Naive thymus-derived CD4-positive, alpha-beta T cell (primary cell): ENCODE measurements at regions not wholly inside any gene's neighbourhood (a gene's known extent, or its start where the extent isn't known, plus 50 kb on each side); places are given as distances from the start of the nearest gene placed in this dataset.

Source experiments
- ATAC-seq: fragments of 150-1000 bp; cut with Tn5 transposase; 2 replicates; pipeline ENCODE4 v1.10.0; 2021; ENCODE audit warnings: mild to moderate bottlenecking, moderate library complexity
- CTCF ChIA-PET: fragments of 350-600 bp; sonication (Branson Sonifier 250); formaldehyde crosslinking; loops from one replicate; lab custom pipeline; 2021; ENCODE audit warnings: antibody characterized with exemption; lab: Charles Lee
- POLR2A ChIA-PET: fragments of 350-600 bp; sonication (Branson Sonifier 250); formaldehyde crosslinking; loops from one replicate; lab custom pipeline; 2021; ENCODE audit warnings: antibody characterized with exemption, inconsistent platforms; lab: Charles Lee
- DNase-seq, 9 donors: peaks; one replicate each; pipeline versions ENCODE4 v3.0.0 to v3.0.0-alpha.2; 2020 to 2022; ENCODE audit warnings: mixed read lengths in 1 of 9
- H3K27ac ChIP-seq: one replicate; pipeline ENCODE4 v1.7.0; 2013; ENCODE audit warnings: mild to moderate bottlenecking, low read depth, low read length, moderate library complexity
- H3K27me3 ChIP-seq, 2 donors: one replicate each; pipeline ENCODE4 v1.7.0; 2013; ENCODE audit warnings: low read length in 2 of 2, mild to moderate bottlenecking in 2 of 2, moderate library complexity in 2 of 2; ENCODE audit not compliant: control insufficient read depth in 2 of 2, insufficient read depth in 2 of 2
- H3K36me3 ChIP-seq, 3 experiments: 1 replicate in 2 of 3; 2 replicates in 1 of 3; pipeline ENCODE4 v1.7.0; 2013; ENCODE audit warnings: low read length in 3 of 3, mild to moderate bottlenecking in 3 of 3, moderate library complexity in 1 of 3; ENCODE audit not compliant: insufficient read depth in 3 of 3, control insufficient read depth in 2 of 3
- H3K4me1 ChIP-seq, 2 donors: one replicate each; pipeline ENCODE4 v1.7.0; 2013; ENCODE audit warnings: low read length in 2 of 2, mild to moderate bottlenecking in 2 of 2, moderate library complexity in 1 of 2; ENCODE audit not compliant: control insufficient read depth in 2 of 2, insufficient read depth in 2 of 2
- H3K4me3 ChIP-seq: 2 replicates; pipeline ENCODE4 v1.7.0; 2013; ENCODE audit warnings: mild to moderate bottlenecking, low read length
- H3K9me3 ChIP-seq, 3 experiments: 1 replicate in 2 of 3; 2 replicates in 1 of 3; pipeline ENCODE4 v1.7.0; 2013; ENCODE audit warnings: low read length in 3 of 3; ENCODE audit not compliant: control insufficient read depth in 2 of 3
- H3K27ac Mint-ChIP-seq, 9 donors: one replicate each; pipeline ENCODE4 v1.8.0; 2020 to 2022; ENCODE audit warnings: mixed read lengths in 9 of 9, mild to moderate bottlenecking in 8 of 9, moderate library complexity in 5 of 9, inconsistent platforms in 2 of 9
- H3K27me3 Mint-ChIP-seq, 5 donors: one replicate each; pipeline ENCODE4 v1.8.0; 2021 to 2022; ENCODE audit warnings: mixed read lengths in 5 of 5, mild to moderate bottlenecking in 1 of 5
- H3K36me3 Mint-ChIP-seq, 5 donors: one replicate each; pipeline ENCODE4 v1.8.0; 2020 to 2022; ENCODE audit warnings: mixed read lengths in 5 of 5, mild to moderate bottlenecking in 3 of 5, inconsistent platforms in 1 of 5
- H3K4me1 Mint-ChIP-seq, 7 donors: one replicate each; pipeline ENCODE4 v1.8.0; 2020 to 2022; ENCODE audit warnings: mixed read lengths in 7 of 7, mild to moderate bottlenecking in 3 of 7, inconsistent platforms in 1 of 7
- H3K4me3 Mint-ChIP-seq, 10 donors: one replicate each; pipeline ENCODE4 v1.8.0; 2020 to 2022; ENCODE audit warnings: mild to moderate bottlenecking in 10 of 10, mixed read lengths in 10 of 10, moderate library complexity in 6 of 10, inconsistent platforms in 2 of 10
- H3K9me3 Mint-ChIP-seq, 11 donors: one replicate each; pipeline ENCODE4 v1.8.0; 2020 to 2022; ENCODE audit warnings: mixed read lengths in 11 of 11, mild to moderate bottlenecking in 4 of 11, inconsistent platforms in 1 of 11, moderate library complexity in 1 of 11
- intact Hi-C, 2 donors: fragments of 100-400 bp; cut with micrococcal nuclease; formaldehyde crosslinking; loops; one replicate each; pipeline ENCODE4 v1.15.1; 2023

DNA sequence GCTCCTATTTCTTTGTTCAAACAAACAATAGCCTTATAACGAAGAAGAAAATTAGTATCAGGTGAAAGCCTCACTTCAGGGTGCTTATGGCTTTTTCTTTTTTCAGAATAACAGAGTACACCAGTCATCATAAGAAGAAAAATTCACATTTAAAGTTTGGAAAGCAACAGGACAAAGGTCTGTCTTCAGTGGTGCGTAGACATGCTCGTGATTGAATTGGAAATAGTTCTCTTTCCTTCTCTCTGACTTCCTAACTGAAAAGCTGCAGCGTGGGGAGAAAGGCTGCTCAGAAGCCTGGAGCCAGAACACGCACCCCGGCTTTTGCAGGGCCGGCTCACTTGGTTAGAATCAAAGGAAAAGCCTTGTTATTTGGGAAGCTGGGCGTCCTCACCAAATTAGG lies 127.6 kb upstream of the ZNF516 start:
- peaks cover 4 to 26% (median 17%) of the 10 kb centered on the region in 7 donors for H3K4me1 Mint-ChIP-seq
- no peak overlapping the region for H3K27ac Mint-ChIP-seq
- Histone ChIP-seq H3K4me1 (no peaks in the 10 kb centered on the region), H3K9me3 (no peaks in the 10 kb centered on the region), H3K27ac (no peak overlapping the region), H3K4me3 (no peak overlapping the region), H3K27me3 (no peaks in the 10 kb centered on the region), H3K36me3 (no peaks in the 10 kb centered on the region)
- intact Hi-C loops, result no loop called here
- no peaks in the 10 kb centered on the region for H3K36me3 Mint-ChIP-seq
- ChIA-PET POLR2A (no interaction called here), CTCF (no interaction called here)
- peaks cover 0 to 48% (median 17%) of the 10 kb centered on the region in 5 donors for H3K27me3 Mint-ChIP-seq
- no peak for ATAC-seq
- no peak for DNase-seq
- no peaks in the 10 kb centered on the region for H3K9me3 Mint-ChIP-seq
- no peak overlapping the region for H3K4me3 Mint-ChIP-seq

DNA sequence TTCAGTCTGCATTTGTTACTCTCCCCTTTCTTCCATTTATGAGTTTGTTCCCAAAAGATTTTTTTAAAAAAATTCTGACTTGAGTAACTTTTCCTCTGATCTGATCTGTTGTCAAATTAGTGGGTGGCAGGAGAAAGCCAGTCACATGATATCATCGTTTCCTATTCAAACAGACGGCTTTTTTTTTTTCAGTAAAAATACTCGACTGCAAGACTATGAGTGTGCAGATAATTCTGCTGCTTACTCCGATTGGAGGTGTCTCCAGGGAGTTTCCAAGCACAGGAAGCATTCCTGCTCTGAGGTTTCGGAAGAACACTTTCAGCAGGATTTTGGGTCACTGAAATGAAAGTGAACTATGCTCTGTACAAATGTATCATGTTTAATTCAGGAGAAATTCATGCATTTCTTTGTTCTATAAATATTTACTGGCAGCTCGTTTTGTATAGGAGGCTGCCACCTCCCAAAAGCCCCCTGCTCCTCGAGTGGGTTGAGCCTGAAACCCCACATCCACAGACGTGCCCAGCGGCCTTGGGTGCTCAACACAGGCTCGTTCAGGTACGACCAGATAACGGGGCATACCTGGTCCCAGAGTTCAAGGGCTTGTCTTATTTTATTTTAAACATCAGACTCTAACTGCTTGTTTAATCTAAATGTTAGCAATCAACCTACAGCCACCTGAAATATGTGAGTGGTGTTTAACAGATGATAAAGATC lies 126.9 kb upstream of the ZNF516 start:
- DNase-seq (no peak), ATAC-seq (no peak)
- ChIA-PET POLR2A (no interaction called here), CTCF (interaction anchor here (0.6 kb wide), 1 partner anchor 40 kb away, joined by 3 read pairs; no protein-coding TSS in a partner anchor)
- Mint-ChIP-seq H3K27me3 (peaks cover 0 to 46% (median 17%) of the 10 kb centered on the region in 5 donors), H3K27ac (no peak overlapping the region), H3K36me3 (no peaks in the 10 kb centered on the region), H3K4me3 (peak overlapping the region in 3 of 10 donors; percentile 16 to 73 (median 29)), H3K9me3 (no peaks in the 10 kb centered on the region), H3K4me1 (peaks cover 4 to 26% (median 17%) of the 10 kb centered on the region in 7 donors)
- Histone ChIP-seq H3K27ac (no peak overlapping the region), H3K27me3 (no peaks in the 10 kb centered on the region), H3K4me1 (no peaks in the 10 kb centered on the region), H3K4me3 (no peak overlapping the region), H3K9me3 (no peaks in the 10 kb centered on the region), H3K36me3 (no peaks in the 10 kb centered on the region)
- intact Hi-C loops, result loop anchor here in 1 of 2 donors (2.0 kb wide), 1 partner anchor 215 kb away; no protein-coding TSS in a partner anchor

DNA sequence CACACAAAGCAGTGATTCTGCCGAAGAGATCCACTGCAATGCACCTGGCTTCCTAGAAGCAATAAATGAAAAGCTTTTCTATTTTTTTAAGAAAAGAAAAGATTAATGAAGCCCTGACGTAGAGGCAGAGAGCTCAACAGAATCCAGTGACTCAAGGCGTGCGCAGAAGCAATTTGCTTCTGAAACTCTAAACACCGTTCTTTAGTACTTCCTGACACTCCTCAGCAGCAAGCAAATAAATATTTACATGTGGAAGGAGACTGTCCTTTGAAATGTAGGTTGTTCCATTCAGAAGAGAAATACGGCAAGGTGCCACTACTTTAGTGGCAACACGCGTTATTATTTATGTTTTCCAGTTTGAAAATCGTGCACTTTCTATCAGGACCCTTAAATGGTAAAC lies 126.2 kb upstream of the ZNF516 start:
- DNase-seq, result no peak
- Mint-ChIP-seq H3K4me1 (peaks cover 4 to 26% (median 17%) of the 10 kb centered on the region in 7 donors), H3K9me3 (no peaks in the 10 kb centered on the region), H3K36me3 (no peaks in the 10 kb centered on the region), H3K4me3 (peak overlapping the region in 4 of 10 donors; percentile 16 to 73 (median 46)), H3K27ac (no peak overlapping the region), H3K27me3 (peaks cover 0 to 46% (median 17%) of the 10 kb centered on the region in 5 donors)
- no peak overlapping the region for H3K27ac ChIP-seq
- H3K4me3 ChIP-seq, result no peak overlapping the region
- no peak for ATAC-seq
- ChIA-PET POLR2A (no interaction called here), CTCF (no interaction called here)
- no peaks in the 10 kb centered on the region for H3K9me3 ChIP-seq
- H3K4me1 ChIP-seq, result no peaks in the 10 kb centered on the region
- no peaks in the 10 kb centered on the region for H3K36me3 ChIP-seq
- intact Hi-C loops, result loop anchor here in 1 of 2 donors (2.0 kb wide), 1 partner anchor 214 kb away; no protein-coding TSS in a partner anchor
- no peaks in the 10 kb centered on the region for H3K27me3 ChIP-seq

DNA sequence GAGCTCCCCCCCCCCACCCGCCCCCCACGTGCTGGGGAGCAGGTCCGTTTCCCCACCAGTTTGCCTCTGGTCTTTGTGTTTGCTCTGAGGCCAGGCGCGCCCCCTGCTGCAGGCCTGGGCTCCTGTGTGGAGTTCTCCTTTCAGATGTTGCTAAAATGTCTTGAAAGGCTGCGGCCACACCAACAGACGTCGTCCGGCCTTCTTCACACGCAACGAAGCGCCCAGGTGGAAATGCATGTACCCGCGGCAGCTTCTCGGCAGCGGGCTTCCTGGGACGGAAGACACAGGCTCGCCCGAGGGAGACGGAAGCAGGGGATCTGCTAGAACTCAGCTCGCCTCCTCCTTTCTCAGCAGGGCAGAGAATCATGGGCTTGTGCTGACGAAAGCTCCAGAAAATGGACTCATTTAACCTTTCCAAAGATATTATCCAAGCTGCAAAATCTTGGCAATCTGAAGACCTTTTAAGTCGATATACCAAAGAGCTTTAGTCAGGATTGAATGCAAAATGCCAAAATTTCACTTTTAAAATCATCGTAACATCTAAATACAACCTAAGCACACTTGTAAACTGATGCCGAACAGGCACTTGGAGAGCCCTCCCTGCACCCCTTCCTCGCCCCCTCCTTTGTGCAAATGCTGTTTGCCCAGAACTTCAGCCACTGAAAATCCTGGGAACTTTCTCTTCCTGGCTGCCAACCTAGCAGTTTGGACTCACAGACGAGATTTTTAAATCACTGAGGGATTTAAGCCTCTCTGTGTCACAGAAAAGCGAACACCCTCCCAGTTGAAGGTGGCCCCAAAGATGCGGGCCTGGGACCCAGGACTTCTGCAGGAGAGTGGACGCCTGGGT lies 125.5 kb upstream of the ZNF516 start:
- Mint-ChIP-seq H3K27me3 (peaks cover 0 to 46% (median 19%) of the 10 kb centered on the region in 5 donors), H3K4me3 (peak overlapping the region; percentile 35 to 78 (median 66)), H3K4me1 (peaks cover 4 to 26% (median 17%) of the 10 kb centered on the region in 7 donors), H3K9me3 (no peaks in the 10 kb centered on the region), H3K36me3 (no peaks in the 10 kb centered on the region), H3K27ac (no peak overlapping the region)
- H3K27me3 ChIP-seq, result no peaks in the 10 kb centered on the region
- DNase-seq (peak in 7 of 9 donors; percentile 2 to 24 (median 16)), ATAC-seq (peak; percentile 76)
- CTCF ChIA-PET, result no interaction called here
- H3K27ac ChIP-seq, result peak overlapping the region; percentile 21
- no peak overlapping the region for H3K4me3 ChIP-seq
- intact Hi-C loops, result loop anchor here in 1 of 2 donors (2.0 kb wide), 1 partner anchor 214 kb away; no protein-coding TSS in a partner anchor
- H3K36me3 ChIP-seq, result no peaks in the 10 kb centered on the region
- POLR2A ChIA-PET, result no interaction called here
- no peaks in the 10 kb centered on the region for H3K9me3 ChIP-seq
- no peaks in the 10 kb centered on the region for H3K4me1 ChIP-seq

DNA sequence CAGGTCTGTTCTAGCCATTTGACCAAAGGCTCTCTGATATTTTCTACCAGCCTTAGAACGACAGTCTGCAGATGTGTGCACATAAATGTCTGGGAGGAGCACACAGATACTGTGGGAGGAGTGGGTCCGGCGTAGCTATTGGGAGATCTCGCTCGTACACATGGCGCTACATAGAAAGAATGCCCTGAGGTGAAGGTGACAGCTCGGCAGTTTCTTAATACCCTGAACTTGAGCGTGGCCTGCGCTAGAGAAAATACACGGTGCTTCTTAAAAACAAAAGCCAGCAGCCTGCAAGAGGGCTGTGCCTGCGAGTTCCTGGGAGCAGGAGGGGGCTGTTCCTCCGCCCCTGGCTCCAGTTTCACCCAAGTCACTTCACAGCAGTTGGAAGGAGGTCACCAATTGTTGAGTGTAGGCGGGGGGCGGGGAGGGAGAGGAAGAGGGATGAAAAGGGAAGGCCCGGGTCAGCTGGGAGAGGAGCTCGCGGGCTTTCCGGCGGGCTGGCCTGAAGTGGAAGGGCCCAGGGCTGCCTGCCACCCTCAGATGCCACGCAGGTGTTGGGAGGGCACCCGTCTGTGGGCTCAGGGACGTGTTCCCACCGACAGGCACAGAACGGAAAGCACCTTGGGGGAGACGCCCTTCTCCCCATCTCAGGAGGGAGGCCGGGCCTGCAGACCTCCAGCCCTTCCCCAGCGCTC lies 124.7 kb upstream of the ZNF516 start:
- intact Hi-C loops, result loop anchor here in 1 of 2 donors (2.0 kb wide), 1 partner anchor 213 kb away; no protein-coding TSS in a partner anchor
- Histone ChIP-seq H3K4me3 (no peak overlapping the region), H3K27me3 (no peaks in the 10 kb centered on the region), H3K27ac (no peak overlapping the region), H3K4me1 (no peaks in the 10 kb centered on the region), H3K36me3 (no peaks in the 10 kb centered on the region), H3K9me3 (no peaks in the 10 kb centered on the region)
- DNase-seq, result no peak
- CTCF ChIA-PET, result interaction anchor here (1.2 kb wide), 1 partner anchor 220 kb away, joined by 4 read pairs; no protein-coding TSS in a partner anchor
- H3K9me3 Mint-ChIP-seq, result no peaks in the 10 kb centered on the region
- H3K27me3 Mint-ChIP-seq, result peaks cover 4 to 46% (median 24%) of the 10 kb centered on the region in 5 donors
- ATAC-seq, result peak; percentile 44
- peak overlapping the region in 1 of 9 donors; percentile 20 for H3K27ac Mint-ChIP-seq
- H3K4me3 Mint-ChIP-seq, result peak overlapping the region in 7 of 10 donors; percentile 10 to 73 (median 33)
- POLR2A ChIA-PET, result no interaction called here
- H3K36me3 Mint-ChIP-seq, result no peaks in the 10 kb centered on the region
- H3K4me1 Mint-ChIP-seq, result peaks cover 4 to 26% (median 17%) of the 10 kb centered on the region in 7 donors

DNA sequence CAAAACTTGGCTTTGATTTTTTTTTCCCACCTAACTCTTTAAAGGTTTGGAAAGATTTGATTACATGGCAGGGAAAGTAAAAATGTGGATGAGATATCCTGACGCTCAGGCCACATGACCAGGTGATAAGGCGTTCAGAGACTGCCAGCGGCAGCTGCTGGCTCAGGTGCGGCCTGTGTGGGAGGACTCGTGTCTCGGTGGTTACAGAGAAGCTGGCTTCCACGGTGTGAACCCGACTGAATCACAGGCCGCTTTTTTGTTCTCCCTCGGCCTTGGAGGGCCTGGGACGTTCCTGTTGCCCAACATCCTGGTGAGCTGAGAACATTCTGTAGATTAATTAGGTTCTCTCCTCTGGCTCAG lies 124.2 kb upstream of the ZNF516 start:
- Mint-ChIP-seq H3K36me3 (no peaks in the 10 kb centered on the region), H3K4me3 (peak overlapping the region in 6 of 10 donors; percentile 10 to 73 (median 43)), H3K4me1 (peaks cover 4 to 26% (median 17%) of the 10 kb centered on the region in 7 donors), H3K9me3 (no peaks in the 10 kb centered on the region), H3K27ac (peak overlapping the region in 1 of 9 donors; percentile 20), H3K27me3 (peaks cover 4 to 46% (median 24%) of the 10 kb centered on the region in 5 donors)
- ChIA-PET CTCF (interaction anchor here (1.2 kb wide), 1 partner anchor 219 kb away, joined by 4 read pairs; no protein-coding TSS in a partner anchor), POLR2A (interaction anchor here (0.6 kb wide), 1 partner anchor 126 kb away, joined by 3 read pairs; no protein-coding TSS in a partner anchor)
- intact Hi-C loops, result no loop called here
- Histone ChIP-seq H3K27ac (no peak overlapping the region), H3K4me3 (no peak overlapping the region), H3K27me3 (no peaks in the 10 kb centered on the region), H3K36me3 (no peaks in the 10 kb centered on the region), H3K9me3 (no peaks in the 10 kb centered on the region), H3K4me1 (no peaks in the 10 kb centered on the region)
- DNase-seq (no peak), ATAC-seq (peak; percentile 29)
